GM19043 (cell line): ENCODE measurements at regions not wholly inside any gene's neighbourhood (a gene's known extent, or its start where the extent isn't known, plus 50 kb on each side); places are given as distances from the start of the nearest gene placed in this dataset.

Experiments used
- ATAC-seq: cut with Tn5 transposase; IDR thresholded peaks from one replicate; pipeline ENCODE4 v1.9.1; 2021; ENCODE audit warnings: low read depth; ENCODE audit not compliant: unreplicated experiment

GRCh38 chr5:88144219-88145001 lies 124.2 kb downstream of the TMEM161B start:
- no peak for ATAC-seq

- ATAC-seq, result no peak
These were observed 124.9 kb downstream of the TMEM161B start for GRCh38 chr5:88143693-88144218.

- ATAC-seq, result no peak
These were observed 125.6 kb downstream of the TMEM161B start for GRCh38 chr5:88142886-88143692.

DNA sequence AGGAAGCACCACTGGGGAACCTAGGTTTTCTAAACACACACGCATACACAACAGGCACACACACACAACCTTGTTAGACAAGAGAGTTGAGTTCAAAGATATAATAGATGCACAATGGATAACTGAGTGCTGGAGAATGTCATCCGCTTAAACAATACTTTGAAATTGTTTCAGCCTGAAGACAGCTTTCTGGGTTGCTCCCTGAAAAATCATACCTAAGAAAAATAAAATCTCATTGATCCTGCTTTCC lies 126.1 kb downstream of the TMEM161B start:
- ATAC-seq, result no peak

DNA sequence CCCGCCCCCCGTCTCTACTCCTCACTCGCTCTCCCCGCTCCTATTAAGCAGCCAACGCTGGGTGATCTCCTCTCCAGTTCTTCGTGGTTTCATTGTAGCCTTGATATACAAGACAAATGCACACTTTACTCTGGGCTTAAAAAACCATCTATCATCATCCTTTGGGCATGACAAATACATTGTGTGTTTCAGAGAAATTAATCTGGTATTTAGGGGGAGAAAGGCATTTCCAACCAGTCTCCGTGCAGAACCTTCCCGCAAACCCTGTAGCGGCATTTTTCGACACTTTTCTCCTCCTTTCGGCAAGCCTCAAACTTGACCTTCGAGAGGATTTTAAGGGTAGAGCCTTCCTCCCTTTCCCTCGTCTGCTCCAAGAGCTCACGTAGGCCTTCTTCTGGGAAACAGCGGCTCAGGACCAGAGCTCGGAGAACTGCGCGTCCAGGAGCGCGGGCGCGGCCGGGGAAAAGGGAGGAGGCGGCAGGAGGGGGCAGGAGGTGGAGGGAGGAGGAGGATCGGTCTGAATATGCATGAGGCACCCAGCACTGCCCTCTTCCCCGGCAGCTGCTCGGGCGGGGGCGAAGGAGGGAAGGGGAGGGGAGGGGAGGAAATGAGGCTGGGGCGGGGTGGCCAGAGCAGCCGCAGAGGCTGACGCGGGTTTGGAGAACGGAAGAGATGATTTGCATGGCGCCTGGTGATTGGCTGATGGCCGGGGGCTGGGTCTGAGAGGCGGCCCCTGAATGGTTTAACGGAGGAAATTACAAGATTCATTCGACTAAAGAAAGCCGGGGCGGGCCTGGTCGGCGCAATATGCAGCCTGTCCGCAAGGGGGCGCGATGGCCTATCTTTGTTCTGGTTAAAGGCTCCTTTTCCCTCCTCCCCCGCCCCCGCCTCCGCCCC lies 127.5 kb downstream of the TMEM161B start:
- ATAC-seq, result peak; percentile 93

DNA sequence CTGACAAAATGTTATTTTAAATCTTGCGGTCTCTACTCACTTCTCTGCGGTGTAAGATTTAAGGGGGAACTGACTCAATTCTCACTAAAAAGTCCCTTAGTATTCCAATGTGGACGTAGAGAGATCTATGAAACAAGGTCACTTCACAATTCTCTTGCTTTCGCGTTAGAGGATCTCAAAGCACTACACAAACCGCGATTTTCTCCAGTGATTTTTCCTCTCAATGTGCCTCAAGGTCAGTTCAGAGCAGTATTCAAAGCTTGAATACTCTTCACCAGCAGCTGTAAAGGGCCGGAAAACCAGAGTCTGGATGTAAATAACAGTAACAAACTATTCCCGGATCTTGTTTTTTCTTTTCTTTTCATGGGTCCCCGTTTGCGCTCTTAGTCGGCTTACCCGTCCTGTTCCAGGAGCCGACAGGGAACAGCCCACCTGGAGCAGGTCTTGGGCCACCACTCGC lies 128.2 kb downstream of the TMEM161B start:
- ATAC-seq, result no peak

DNA sequence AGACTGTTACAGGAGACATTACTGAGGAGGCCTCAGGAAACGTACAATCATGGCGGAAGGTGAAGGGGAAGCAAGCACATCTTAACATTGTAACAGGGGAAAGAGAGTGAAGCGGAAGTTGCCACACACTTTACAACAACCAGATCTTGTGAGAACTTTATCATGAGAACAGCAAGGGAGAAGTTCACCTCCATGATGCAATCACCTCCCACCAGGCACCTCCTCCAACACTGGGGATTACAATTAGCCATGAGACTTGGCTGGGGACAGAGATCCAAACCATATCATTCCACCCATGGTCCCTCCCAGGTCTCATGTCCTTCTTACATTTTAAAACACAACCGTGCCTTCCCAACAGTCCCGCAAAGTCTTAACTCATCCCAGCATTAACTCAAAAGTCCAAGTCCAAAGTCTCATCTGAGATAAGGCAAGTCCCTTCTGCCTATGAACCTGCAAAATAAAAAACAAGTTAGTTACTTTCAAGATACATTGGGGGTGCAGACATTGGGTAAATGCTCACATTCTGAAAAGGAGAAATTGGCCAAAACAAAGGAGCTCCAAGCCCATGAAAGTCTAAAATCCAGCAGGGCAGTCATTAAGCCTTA lies 138.3 kb downstream of the TMEM161B start:
- no peak for ATAC-seq

DNA sequence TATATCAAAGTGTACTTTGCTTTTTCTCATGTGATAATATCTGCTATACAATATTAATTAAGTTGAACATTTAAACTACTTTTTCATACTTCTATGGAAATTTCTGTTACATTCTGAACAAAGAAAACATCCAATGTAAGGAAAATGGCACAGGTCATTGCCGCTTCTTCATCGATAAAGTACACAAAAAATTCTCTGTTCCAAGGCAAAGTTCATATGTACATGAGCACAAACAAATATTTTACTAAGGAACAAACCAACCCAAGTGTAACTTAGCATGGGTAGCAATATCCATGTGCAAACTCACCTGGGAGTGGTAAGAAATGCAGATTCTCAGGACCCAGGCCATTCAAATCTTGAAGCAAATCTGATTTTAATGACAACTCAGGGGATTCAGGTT lies 139.8 kb downstream of the TMEM161B start:
- no peak for ATAC-seq

- ATAC-seq, result no peak
These were observed 149.0 kb downstream of the TMEM161B start for GRCh38 chr5:88119535-88120125.

DNA sequence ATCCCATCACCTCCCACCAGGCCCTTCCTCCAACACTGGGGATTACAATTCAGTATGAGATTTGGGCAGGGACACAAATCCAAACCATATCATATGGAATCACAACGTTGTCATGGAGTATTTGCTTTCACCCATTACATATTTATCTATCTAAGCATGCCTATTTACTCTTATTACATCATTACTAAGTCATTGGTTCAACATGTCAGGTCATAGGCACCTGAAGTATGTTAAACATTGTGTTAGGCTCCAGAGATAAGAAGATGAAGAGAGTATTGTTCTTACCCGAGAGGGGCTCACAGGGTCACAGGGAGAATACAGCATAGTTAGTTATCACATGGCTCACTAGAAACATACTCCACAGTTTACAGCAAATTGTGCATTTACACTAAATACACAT lies 150.5 kb downstream of the TMEM161B start:
- no peak for ATAC-seq

- no peak for ATAC-seq
These were observed 151.1 kb downstream of the TMEM161B start for GRCh38 chr5:88117546-88117945.

DNA sequence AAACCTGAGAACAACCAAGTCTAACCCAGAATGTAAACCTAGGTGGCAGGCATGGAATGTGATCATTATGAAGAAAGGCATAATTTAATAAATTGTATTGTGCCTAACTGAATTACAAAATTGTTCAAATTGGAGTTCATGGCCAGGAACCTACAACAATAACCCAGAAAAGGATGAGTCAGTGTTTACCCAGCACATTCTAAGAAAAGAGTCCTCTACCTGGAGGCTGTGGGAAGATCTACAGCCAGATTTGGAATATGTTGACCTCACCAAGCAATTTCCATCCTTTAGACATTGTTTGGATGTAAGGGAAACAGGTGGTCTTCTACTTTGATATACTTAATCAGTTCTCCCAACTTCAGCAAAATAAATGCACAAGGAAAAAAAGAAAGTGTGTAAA lies 152.2 kb downstream of the TMEM161B start:
- no peak for ATAC-seq

- ATAC-seq, result no peak
These were observed 153.4 kb downstream of the TMEM161B start for GRCh38 chr5:88115211-88115610.

GRCh38 chr5:88113429-88113828 lies 155.2 kb downstream of the TMEM161B start:
- ATAC-seq, result no peak

GRCh38 chr5:88109818-88110217 lies 158.8 kb downstream of the TMEM161B start:
- no peak for ATAC-seq

DNA sequence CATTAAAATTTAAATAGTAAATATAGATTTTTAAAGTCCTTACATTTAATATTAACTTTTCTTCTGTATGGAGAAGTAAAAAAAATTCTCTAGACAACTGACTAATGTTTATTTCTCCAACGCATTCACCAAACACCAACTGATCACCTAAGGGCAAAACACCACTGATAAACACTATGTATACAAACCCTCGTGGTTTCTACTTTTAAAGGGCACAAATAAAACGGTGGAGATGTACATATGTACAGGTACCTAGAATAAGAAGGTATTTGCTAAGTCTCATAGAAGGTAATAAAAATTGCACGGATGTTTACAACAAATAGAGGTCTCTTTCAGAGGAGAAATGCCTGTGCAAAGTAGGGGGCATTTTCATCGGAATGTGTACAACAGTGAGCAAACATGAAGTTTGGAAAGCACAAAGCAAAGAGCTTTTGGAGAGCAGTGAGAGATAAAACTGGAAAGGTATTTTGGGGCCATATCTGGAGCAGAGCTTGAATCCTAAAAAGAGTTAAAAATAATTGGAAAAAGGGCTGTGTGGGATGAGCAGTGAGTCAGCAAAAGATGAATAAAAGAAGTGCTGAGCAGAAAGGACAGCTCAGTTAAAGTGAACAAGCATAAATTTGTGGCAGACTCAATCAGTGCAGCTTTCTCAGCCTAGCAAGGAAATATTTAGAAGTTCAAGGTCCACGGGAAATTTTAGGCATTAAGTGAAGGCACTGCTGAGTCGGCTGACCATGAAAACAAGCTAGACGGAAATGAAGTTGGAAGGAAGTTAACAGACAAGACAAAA lies 160.0 kb downstream of the TMEM161B start:
- no peak for ATAC-seq

- ATAC-seq, result no peak
These were observed 173.6 kb downstream of the TMEM161B start for GRCh38 chr5:88094906-88095496.

DNA sequence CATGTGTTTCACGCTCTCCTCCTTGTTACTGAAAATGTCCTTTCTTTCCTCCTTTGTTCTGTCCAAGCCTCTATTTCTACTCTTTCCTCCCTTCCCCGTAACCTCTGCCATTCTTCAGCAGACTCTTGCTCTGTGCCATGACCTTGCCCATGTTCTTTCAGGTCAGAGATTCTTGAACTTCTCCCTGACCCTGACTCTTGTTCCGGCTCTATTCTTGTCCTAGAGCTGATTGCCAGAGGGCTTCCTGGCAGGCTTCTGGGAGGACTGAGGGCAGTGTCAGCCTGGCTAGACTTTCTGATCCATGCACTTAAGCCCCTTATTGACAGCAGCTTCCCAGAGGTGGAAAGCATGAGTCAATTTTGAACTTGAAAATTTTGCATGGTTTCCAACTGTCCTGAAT lies 174.2 kb downstream of the TMEM161B start:
- no peak for ATAC-seq

DNA sequence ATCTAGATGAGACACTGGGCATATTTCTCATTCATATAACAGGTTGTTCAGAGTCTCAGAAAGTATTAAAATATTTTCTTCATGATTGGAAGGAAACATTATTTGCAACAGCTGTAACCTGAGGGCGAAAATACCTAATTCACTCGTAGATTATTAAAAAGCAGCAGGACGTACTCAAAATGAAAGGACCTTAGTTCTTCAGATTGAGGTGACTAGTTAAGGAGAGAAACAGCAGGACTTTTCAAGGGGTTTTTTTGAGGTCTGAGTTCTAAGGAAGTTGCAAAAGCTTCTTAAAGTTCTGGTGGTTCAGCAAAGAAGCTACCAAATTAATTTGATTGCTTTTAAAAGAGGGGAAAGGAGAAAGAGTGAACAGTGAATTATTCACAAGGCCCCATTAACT lies 174.9 kb downstream of the TMEM161B start:
- ATAC-seq, result no peak
